WERI-Rb-1 (cell line): ENCODE measurements at regions not wholly inside any gene's neighbourhood (a gene's known extent, or its start where the extent isn't known, plus 50 kb on each side); places are given as distances from the start of the nearest gene placed in this dataset.
"Not testable (repeated sequence)": the region's sequence is repeated elsewhere in the genome, so short reads cannot be mapped to it uniquely, and the experiment has no call there.

ENCODE experiments used
- DNase-seq: peaks from one replicate; pipeline ENCODE4 v3.0.0-alpha.2; 2020
- H3K27ac ChIP-seq: fragments of 250-450 bp; sonication (Bioruptor Pico); 2 replicates; pipeline ENCODE4 v1.5.1; 2020; ENCODE audit warnings: mild to moderate bottlenecking, moderate library complexity
- H3K27me3 ChIP-seq: fragments of 250-450 bp; sonication (Bioruptor Pico); 2 replicates; pipeline ENCODE4 v1.5.1; 2021; ENCODE audit warnings: mild to moderate bottlenecking, low read depth, moderate library complexity; ENCODE audit not compliant: insufficient read depth, severe bottlenecking
- H3K36me3 ChIP-seq: fragments of 250-450 bp; sonication (Bioruptor Pico); 2 replicates; pipeline ENCODE4 v1.5.1; 2020; ENCODE audit warnings: mild to moderate bottlenecking, moderate library complexity
- H3K4me3 ChIP-seq: 2 replicates; pipeline ENCODE4 v1.5.1; 2011; ENCODE audit warnings: low read depth, mild to moderate bottlenecking, control low read depth, low read length
- H3K9me3 ChIP-seq: fragments of 250-450 bp; sonication (Bioruptor Pico); 2 replicates; pipeline ENCODE4 v1.5.1; 2021; ENCODE audit warnings: mild to moderate bottlenecking, moderate library complexity; ENCODE audit not compliant: severe bottlenecking
- CTCF ChIP-seq: IDR thresholded peaks from 2 replicates; pipeline ENCODE4 v1.5.1; 2011; ENCODE audit warnings: low read depth, mild to moderate bottlenecking, control low read depth, inconsistent platforms, low read length

DNA sequence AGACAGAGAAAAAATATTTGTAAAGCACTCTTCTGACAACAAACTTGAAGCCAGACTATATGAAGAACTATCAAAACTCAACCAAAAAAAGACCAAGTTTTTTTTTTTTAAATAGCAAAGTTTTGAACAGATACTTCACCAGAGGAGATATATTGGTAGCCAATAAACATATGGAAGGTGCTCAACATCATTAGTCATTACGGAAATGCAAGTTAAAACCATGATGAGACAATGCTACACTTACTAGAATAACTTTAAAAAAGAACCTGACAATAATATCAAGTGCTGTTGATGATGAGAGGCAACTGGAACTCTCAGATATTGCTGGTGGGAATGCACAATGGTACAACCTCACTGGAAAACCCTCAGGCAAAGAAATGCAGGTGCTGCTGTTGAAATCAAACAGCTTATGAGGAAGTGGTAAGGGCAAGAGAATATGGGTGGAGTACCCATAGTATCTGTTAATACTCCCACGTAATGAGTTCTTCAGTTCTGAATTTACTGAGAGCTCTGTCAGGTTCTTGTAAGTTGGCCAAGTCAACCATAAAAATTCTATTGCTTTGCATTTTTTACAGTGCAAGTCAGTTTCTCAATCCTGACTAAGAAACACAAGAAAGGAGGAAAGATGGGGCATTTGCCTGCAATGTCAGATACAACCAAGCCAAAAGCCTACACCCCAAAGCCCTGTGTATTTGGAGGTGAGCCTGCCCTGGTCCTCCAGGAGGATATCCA is 87.3 kb upstream of the GNAQ start:
- TF ChIP-seq CTCF: no peak
- Histone ChIP-seq H3K4me3 (no peak overlapping the region), H3K27ac (no peak overlapping the region), H3K27me3 (peaks cover 2% of the 10 kb centered on the region), H3K9me3 (no peaks in the 10 kb centered on the region), H3K36me3 (no peaks in the 10 kb centered on the region)
- no peak for DNase-seq

- H3K27ac ChIP-seq: no peak overlapping the region
- no peak overlapping the region for H3K4me3 ChIP-seq
- no peak for DNase-seq
- TF ChIP-seq CTCF: 0 out of 2 replicates have a peak, but pooled peaks have one; percentile 14
- H3K27me3 ChIP-seq: no peaks in the 10 kb centered on the region
- no peaks in the 10 kb centered on the region for H3K36me3 ChIP-seq
- H3K9me3 ChIP-seq: no peaks in the 10 kb centered on the region
These were observed 83.5 kb upstream of the GNAQ start for GRCh38 chr9:78115073-78115472.

DNA sequence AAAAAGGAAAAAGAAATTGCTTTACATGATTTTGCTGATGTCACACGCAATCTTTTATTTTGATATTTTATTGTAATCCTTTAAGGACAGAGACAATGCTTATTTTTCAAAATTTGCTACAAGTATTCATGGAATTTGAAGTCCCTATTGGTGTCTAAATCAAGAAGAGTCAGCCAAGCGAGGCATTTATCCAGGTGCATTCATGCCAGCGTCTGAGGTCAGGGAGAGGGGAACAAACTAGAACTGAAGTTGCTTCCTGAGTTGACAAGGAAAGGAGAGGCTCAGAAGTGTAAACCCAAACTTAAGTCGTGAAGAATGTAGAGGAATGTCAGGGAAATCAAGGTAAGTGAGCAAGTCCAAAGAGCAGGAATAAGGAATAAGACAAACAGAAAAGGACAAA is 83.0 kb upstream of the GNAQ start:
- DNase-seq: no peak
- no peaks in the 10 kb centered on the region for H3K27me3 ChIP-seq
- H3K36me3 ChIP-seq: no peaks in the 10 kb centered on the region

GRCh38 chr9:78112406-78112805 is 80.8 kb upstream of the GNAQ start:
- Histone ChIP-seq H3K27ac (no peak overlapping the region), H3K27me3 (no peaks in the 10 kb centered on the region)
- DNase-seq: no peak

More for the DNA sequence above, 83.0 kb upstream of the GNAQ start:
- H3K27ac ChIP-seq: no peak overlapping the region
- no peak for TF ChIP-seq CTCF
- H3K4me3 ChIP-seq: no peak overlapping the region
- no peaks in the 10 kb centered on the region for H3K9me3 ChIP-seq

DNA sequence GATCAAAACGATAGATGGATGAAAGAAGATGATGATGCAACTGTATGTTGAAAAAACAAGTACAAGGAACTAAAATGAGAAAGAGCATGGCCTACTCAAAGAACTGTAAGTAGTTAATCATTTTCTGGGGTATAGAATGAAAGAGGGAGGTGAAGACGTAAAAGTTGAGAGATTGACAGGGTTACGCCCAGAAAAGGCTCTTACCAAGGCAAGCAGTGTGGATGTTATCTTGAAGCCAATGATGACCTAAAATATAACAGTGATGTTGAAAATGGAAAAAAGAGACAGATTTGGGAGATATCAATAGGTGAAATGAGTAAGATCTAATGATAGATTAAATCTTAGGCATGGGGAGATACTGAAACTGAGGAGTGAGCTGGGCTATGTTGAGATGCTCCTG is 80.4 kb upstream of the GNAQ start:
- no peak for TF ChIP-seq CTCF
- Histone ChIP-seq H3K4me3 (no peak overlapping the region), H3K27me3 (no peaks in the 10 kb centered on the region), H3K9me3 (no peaks in the 10 kb centered on the region), H3K36me3 (no peaks in the 10 kb centered on the region), H3K27ac (no peak overlapping the region)
- DNase-seq: no peak

More at GRCh38 chr9:78112406-78112805, 80.8 kb upstream of the GNAQ start:
- TF ChIP-seq CTCF: no peak
- Histone ChIP-seq H3K36me3 (no peaks in the 10 kb centered on the region), H3K4me3 (no peak overlapping the region), H3K9me3 (no peaks in the 10 kb centered on the region)

GRCh38 chr9:78109075-78109474 is 77.5 kb upstream of the GNAQ start:
- no peaks in the 10 kb centered on the region for H3K36me3 ChIP-seq
- TF ChIP-seq CTCF: no peak
- H3K27me3 ChIP-seq: peaks cover 2% of the 10 kb centered on the region
- H3K4me3 ChIP-seq: no peak overlapping the region
- no peak for DNase-seq
- H3K9me3 ChIP-seq: no peaks in the 10 kb centered on the region
- no peak overlapping the region for H3K27ac ChIP-seq

DNA sequence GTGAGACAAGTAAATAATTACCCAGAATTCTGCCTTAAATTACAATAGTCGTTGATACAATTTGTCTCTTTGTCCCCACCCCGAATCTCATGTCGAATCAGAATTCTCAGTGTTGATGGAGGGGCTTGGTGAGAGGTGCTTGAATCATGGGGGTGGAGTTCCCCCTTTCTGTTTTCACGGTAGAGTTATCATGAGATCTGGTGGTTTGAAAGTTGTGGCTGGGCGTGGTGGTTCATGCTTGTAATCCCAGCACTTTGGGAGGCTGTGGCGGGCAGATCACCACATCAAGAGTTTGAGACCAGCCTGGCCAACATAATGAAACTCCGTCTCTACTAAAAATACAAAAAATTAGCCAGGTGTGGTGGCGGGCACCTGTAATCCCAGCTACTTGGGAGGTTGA is 75.0 kb upstream of the GNAQ start:
- not testable (repeated sequence) for H3K9me3 ChIP-seq, H3K27ac ChIP-seq, H3K4me3 ChIP-seq, H3K27me3 ChIP-seq, H3K36me3 ChIP-seq, DNase-seq
